ENCODE measurements at regions not wholly inside any gene's neighbourhood (a gene's known extent, or its start where the extent isn't known, plus 50 kb on each side); places are given as distances from the start of the nearest gene placed in this dataset.
"Not testable (repeated sequence)": the region's sequence is repeated elsewhere in the genome, so short reads cannot be mapped to it uniquely, and the experiment has no call there.

- H3K36me3 ChIP-seq (ENCODE audit: control insufficient read depth in 1 of 2, insufficient read depth in 2 of 2, low read length in 2 of 2): no peaks in the 10 kb centered on the region
- no peaks in the 10 kb centered on the region for H3K4me1 ChIP-seq (ENCODE audit: control insufficient read depth in 1 of 2, insufficient read depth in 2 of 2, low read length in 2 of 2)
- no peaks in the 10 kb centered on the region for H3K27me3 ChIP-seq (ENCODE audit: low read depth, low read length)
- no peak overlapping the region for H3K4me3 ChIP-seq (ENCODE audit: low read depth in 1 of 2, low read length in 2 of 2)
- H3K27ac ChIP-seq (ENCODE audit: low read length): no peak overlapping the region
- H3K9me3 ChIP-seq (ENCODE audit: control insufficient read depth in 1 of 2, low read length in 2 of 2): no peaks in the 10 kb centered on the region
Measured at GRCh38 chr7:113633073-113633472, 285.7 kb downstream of the PPP1R3A start.

GRCh38 chr7:113628948-113629847 is 289.6 kb downstream of the PPP1R3A start:
- Histone ChIP-seq H3K4me3 (ENCODE audit: low read depth in 1 of 2, low read length in 2 of 2) (no peak overlapping the region), H3K4me1 (ENCODE audit: control insufficient read depth in 1 of 2, insufficient read depth in 2 of 2, low read length in 2 of 2) (no peaks in the 10 kb centered on the region), H3K36me3 (ENCODE audit: control insufficient read depth in 1 of 2, insufficient read depth in 2 of 2, low read length in 2 of 2) (no peaks in the 10 kb centered on the region), H3K27ac (ENCODE audit: low read length) (no peak overlapping the region), H3K27me3 (ENCODE audit: low read depth, low read length) (no peaks in the 10 kb centered on the region), H3K9me3 (ENCODE audit: control insufficient read depth in 1 of 2, low read length in 2 of 2) (no peaks in the 10 kb centered on the region)

GRCh38 chr7:113625494-113626102 is 293.2 kb downstream of the PPP1R3A start:
- H3K9me3 ChIP-seq (ENCODE audit: control insufficient read depth in 1 of 2, low read length in 2 of 2): no peaks in the 10 kb centered on the region
- no peaks in the 10 kb centered on the region for H3K36me3 ChIP-seq (ENCODE audit: control insufficient read depth in 1 of 2, insufficient read depth in 2 of 2, low read length in 2 of 2)
- H3K27ac ChIP-seq (ENCODE audit: low read length): no peak overlapping the region
- no peaks in the 10 kb centered on the region for H3K27me3 ChIP-seq (ENCODE audit: low read depth, low read length)
- H3K4me1 ChIP-seq (ENCODE audit: control insufficient read depth in 1 of 2, insufficient read depth in 2 of 2, low read length in 2 of 2): no peaks in the 10 kb centered on the region
- H3K4me3 ChIP-seq (ENCODE audit: low read depth in 1 of 2, low read length in 2 of 2): no peak overlapping the region

GRCh38 chr7:113622796-113623195 is 296.0 kb downstream of the PPP1R3A start:
- Histone ChIP-seq H3K36me3 (ENCODE audit: control insufficient read depth in 1 of 2, insufficient read depth in 2 of 2, low read length in 2 of 2) (no peaks in the 10 kb centered on the region), H3K4me3 (ENCODE audit: low read depth in 1 of 2, low read length in 2 of 2) (no peak overlapping the region), H3K27ac (ENCODE audit: low read length) (no peak overlapping the region), H3K4me1 (ENCODE audit: control insufficient read depth in 1 of 2, insufficient read depth in 2 of 2, low read length in 2 of 2) (no peaks in the 10 kb centered on the region), H3K27me3 (ENCODE audit: low read depth, low read length) (no peaks in the 10 kb centered on the region), H3K9me3 (ENCODE audit: control insufficient read depth in 1 of 2, low read length in 2 of 2) (peaks cover 0 to 2% of the 10 kb centered on the region in 2 donors)

- Histone ChIP-seq H3K4me1 (ENCODE audit: control insufficient read depth in 1 of 2, insufficient read depth in 2 of 2, low read length in 2 of 2) (no peaks in the 10 kb centered on the region), H3K9me3 (ENCODE audit: control insufficient read depth in 1 of 2, low read length in 2 of 2) (no peaks in the 10 kb centered on the region), H3K27me3 (ENCODE audit: low read depth, low read length) (no peaks in the 10 kb centered on the region), H3K4me3 (ENCODE audit: low read depth in 1 of 2, low read length in 2 of 2) (no peak overlapping the region), H3K27ac (ENCODE audit: low read length) (no peak overlapping the region), H3K36me3 (ENCODE audit: control insufficient read depth in 1 of 2, insufficient read depth in 2 of 2, low read length in 2 of 2) (no peaks in the 10 kb centered on the region)
Measured at GRCh38 chr7:113610572-113610971, 308.2 kb downstream of the PPP1R3A start.

- no peaks in the 10 kb centered on the region for H3K27me3 ChIP-seq (ENCODE audit: low read depth, low read length)
- H3K4me1 ChIP-seq (ENCODE audit: control insufficient read depth in 1 of 2, insufficient read depth in 2 of 2, low read length in 2 of 2): no peaks in the 10 kb centered on the region
- H3K27ac ChIP-seq (ENCODE audit: low read length): no peak overlapping the region
- no peaks in the 10 kb centered on the region for H3K36me3 ChIP-seq (ENCODE audit: control insufficient read depth in 1 of 2, insufficient read depth in 2 of 2, low read length in 2 of 2)
- no peaks in the 10 kb centered on the region for H3K9me3 ChIP-seq (ENCODE audit: control insufficient read depth in 1 of 2, low read length in 2 of 2)
- H3K4me3 ChIP-seq (ENCODE audit: low read depth in 1 of 2, low read length in 2 of 2): no peak overlapping the region
Measured at GRCh38 chr7:113608782-113609181, 310.0 kb downstream of the PPP1R3A start.

- H3K27ac ChIP-seq (ENCODE audit: low read length): no peak overlapping the region
- H3K27me3 ChIP-seq (ENCODE audit: low read depth, low read length): no peaks in the 10 kb centered on the region
- H3K36me3 ChIP-seq (ENCODE audit: control insufficient read depth in 1 of 2, insufficient read depth in 2 of 2, low read length in 2 of 2): no peaks in the 10 kb centered on the region
- no peak overlapping the region for H3K4me3 ChIP-seq (ENCODE audit: low read depth in 1 of 2, low read length in 2 of 2)
- peaks cover 0 to 5% of the 10 kb centered on the region in 2 donors for H3K9me3 ChIP-seq (ENCODE audit: control insufficient read depth in 1 of 2, low read length in 2 of 2)
- H3K4me1 ChIP-seq (ENCODE audit: control insufficient read depth in 1 of 2, insufficient read depth in 2 of 2, low read length in 2 of 2): no peaks in the 10 kb centered on the region
Measured at GRCh38 chr7:113606325-113606724, 312.5 kb downstream of the PPP1R3A start.

GRCh38 chr7:113600428-113600827 is 318.4 kb downstream of the PPP1R3A start:
- not testable (repeated sequence) for H3K4me1 ChIP-seq (ENCODE audit: control insufficient read depth in 1 of 2, insufficient read depth in 2 of 2, low read length in 2 of 2); H3K9me3 ChIP-seq (ENCODE audit: control insufficient read depth in 1 of 2, low read length in 2 of 2); H3K4me3 ChIP-seq (ENCODE audit: low read depth in 1 of 2, low read length in 2 of 2); H3K27ac ChIP-seq (ENCODE audit: low read length); H3K27me3 ChIP-seq (ENCODE audit: low read depth, low read length); H3K36me3 ChIP-seq (ENCODE audit: control insufficient read depth in 1 of 2, insufficient read depth in 2 of 2, low read length in 2 of 2)

- H3K27ac ChIP-seq (ENCODE audit: low read length); H3K9me3 ChIP-seq (ENCODE audit: control insufficient read depth in 1 of 2, low read length in 2 of 2); H3K4me1 ChIP-seq (ENCODE audit: control insufficient read depth in 1 of 2, insufficient read depth in 2 of 2, low read length in 2 of 2); H3K36me3 ChIP-seq (ENCODE audit: control insufficient read depth in 1 of 2, insufficient read depth in 2 of 2, low read length in 2 of 2); H3K27me3 ChIP-seq (ENCODE audit: low read depth, low read length); H3K4me3 ChIP-seq (ENCODE audit: low read depth in 1 of 2, low read length in 2 of 2): not testable (repeated sequence)
Measured at GRCh38 chr7:113593455-113593854, 325.4 kb downstream of the PPP1R3A start.

- H3K9me3 ChIP-seq (ENCODE audit: control insufficient read depth in 1 of 2, low read length in 2 of 2); H3K4me3 ChIP-seq (ENCODE audit: low read depth in 1 of 2, low read length in 2 of 2); H3K27me3 ChIP-seq (ENCODE audit: low read depth, low read length); H3K36me3 ChIP-seq (ENCODE audit: control insufficient read depth in 1 of 2, insufficient read depth in 2 of 2, low read length in 2 of 2); H3K4me1 ChIP-seq (ENCODE audit: control insufficient read depth in 1 of 2, insufficient read depth in 2 of 2, low read length in 2 of 2); H3K27ac ChIP-seq (ENCODE audit: low read length): not testable (repeated sequence)
Measured at GRCh38 chr7:113592924-113593323, 325.9 kb downstream of the PPP1R3A start.

- no peak overlapping the region for H3K27ac ChIP-seq (ENCODE audit: low read length)
- H3K4me3 ChIP-seq (ENCODE audit: low read depth in 1 of 2, low read length in 2 of 2): no peak overlapping the region
- no peaks in the 10 kb centered on the region for H3K36me3 ChIP-seq (ENCODE audit: control insufficient read depth in 1 of 2, insufficient read depth in 2 of 2, low read length in 2 of 2)
Measured at GRCh38 chr7:113582471-113582870, 336.3 kb downstream of the PPP1R3A start.

More at GRCh38 chr7:113582471-113582870, 336.3 kb downstream of the PPP1R3A start:
- no peaks in the 10 kb centered on the region for H3K27me3 ChIP-seq (ENCODE audit: low read depth, low read length)
- no peaks in the 10 kb centered on the region for H3K9me3 ChIP-seq (ENCODE audit: control insufficient read depth in 1 of 2, low read length in 2 of 2)
- H3K4me1 ChIP-seq (ENCODE audit: control insufficient read depth in 1 of 2, insufficient read depth in 2 of 2, low read length in 2 of 2): no peaks in the 10 kb centered on the region

Data from muscle layer of duodenum (tissue), 2 donors.